ENCODE measurements at regions not wholly inside any gene's neighbourhood (a gene's known extent, or its start where the extent isn't known, plus 50 kb on each side); places are given as distances from the start of the nearest gene placed in this dataset.

- no peak for DNase-seq (ENCODE audit: low read depth)
- H3K36me3 ChIP-seq (ENCODE audit: control insufficient read depth, insufficient read depth, low read length), result no peaks in the 10 kb centered on the region
- no peaks in the 10 kb centered on the region for H3K27me3 ChIP-seq (ENCODE audit: control insufficient read depth, insufficient read depth, low read length)
- TF ChIP-seq, protein P1, sequence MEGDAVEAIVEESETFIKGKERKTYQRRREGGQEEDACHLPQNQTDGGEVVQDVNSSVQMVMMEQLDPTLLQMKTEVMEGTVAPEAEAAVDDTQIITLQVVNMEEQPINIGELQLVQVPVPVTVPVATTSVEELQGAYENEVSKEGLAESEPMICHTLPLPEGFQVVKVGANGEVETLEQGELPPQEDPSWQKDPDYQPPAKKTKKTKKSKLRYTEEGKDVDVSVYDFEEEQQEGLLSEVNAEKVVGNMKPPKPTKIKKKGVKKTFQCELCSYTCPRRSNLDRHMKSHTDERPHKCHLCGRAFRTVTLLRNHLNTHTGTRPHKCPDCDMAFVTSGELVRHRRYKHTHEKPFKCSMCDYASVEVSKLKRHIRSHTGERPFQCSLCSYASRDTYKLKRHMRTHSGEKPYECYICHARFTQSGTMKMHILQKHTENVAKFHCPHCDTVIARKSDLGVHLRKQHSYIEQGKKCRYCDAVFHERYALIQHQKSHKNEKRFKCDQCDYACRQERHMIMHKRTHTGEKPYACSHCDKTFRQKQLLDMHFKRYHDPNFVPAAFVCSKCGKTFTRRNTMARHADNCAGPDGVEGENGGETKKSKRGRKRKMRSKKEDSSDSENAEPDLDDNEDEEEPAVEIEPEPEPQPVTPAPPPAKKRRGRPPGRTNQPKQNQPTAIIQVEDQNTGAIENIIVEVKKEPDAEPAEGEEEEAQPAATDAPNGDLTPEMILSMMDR (IDR thresholded peaks at IDR 0.05; ENCODE audit: insufficient read depth, low read length, severe bottlenecking), result no peak
- no peak overlapping the region for H3K4me3 ChIP-seq (ENCODE audit: low read depth, low read length)
- FAIRE-seq, result peak; percentile 62
Measured at GRCh38 chrX:40827331-40827730, 92.0 kb upstream of the MED14 start.

- DNase-seq (ENCODE audit: low read depth) (no peak), FAIRE-seq (no peak)
- Histone ChIP-seq H3K27me3 (ENCODE audit: control insufficient read depth, insufficient read depth, low read length) (no peaks in the 10 kb centered on the region), H3K36me3 (ENCODE audit: control insufficient read depth, insufficient read depth, low read length) (no peaks in the 10 kb centered on the region), H3K4me3 (ENCODE audit: low read depth, low read length) (no peak overlapping the region)
- TF ChIP-seq, protein P1 (IDR thresholded peaks at IDR 0.05; ENCODE audit: insufficient read depth, low read length, severe bottlenecking), result no peak
Measured at GRCh38 chrX:40831750-40832149, 96.4 kb upstream of the MED14 start.

- Histone ChIP-seq H3K4me3 (ENCODE audit: low read depth, low read length) (no peak overlapping the region), H3K27me3 (ENCODE audit: control insufficient read depth, insufficient read depth, low read length) (no peaks in the 10 kb centered on the region), H3K36me3 (ENCODE audit: control insufficient read depth, insufficient read depth, low read length) (no peaks in the 10 kb centered on the region)
- no peak for DNase-seq (ENCODE audit: low read depth)
- no peak for FAIRE-seq
- TF ChIP-seq, protein P1 (IDR thresholded peaks at IDR 0.05; ENCODE audit: insufficient read depth, low read length, severe bottlenecking), result no peak
Measured at GRCh38 chrX:40832723-40833122, 97.4 kb upstream of the MED14 start.

- no peak for DNase-seq (ENCODE audit: low read depth)
- FAIRE-seq, result no peak
- no peaks in the 10 kb centered on the region for H3K27me3 ChIP-seq (ENCODE audit: control insufficient read depth, insufficient read depth, low read length)
- no peaks in the 10 kb centered on the region for H3K36me3 ChIP-seq (ENCODE audit: control insufficient read depth, insufficient read depth, low read length)
- H3K4me3 ChIP-seq (ENCODE audit: low read depth, low read length), result no peak overlapping the region
- TF ChIP-seq, protein P1 (IDR thresholded peaks at IDR 0.05; ENCODE audit: insufficient read depth, low read length, severe bottlenecking), result no peak
Measured at GRCh38 chrX:40834225-40834624, 98.9 kb upstream of the MED14 start.

GRCh38 chrX:40835526-40835925, 100.2 kb upstream of the MED14 start:
- DNase-seq (ENCODE audit: low read depth), result no peak
- H3K27me3 ChIP-seq (ENCODE audit: control insufficient read depth, insufficient read depth, low read length), result no peaks in the 10 kb centered on the region
- no peak overlapping the region for H3K4me3 ChIP-seq (ENCODE audit: low read depth, low read length)
- TF ChIP-seq, protein P1 (IDR thresholded peaks at IDR 0.05; ENCODE audit: insufficient read depth, low read length, severe bottlenecking), result no peak
- no peaks in the 10 kb centered on the region for H3K36me3 ChIP-seq (ENCODE audit: control insufficient read depth, insufficient read depth, low read length)
- no peak for FAIRE-seq

DNA sequence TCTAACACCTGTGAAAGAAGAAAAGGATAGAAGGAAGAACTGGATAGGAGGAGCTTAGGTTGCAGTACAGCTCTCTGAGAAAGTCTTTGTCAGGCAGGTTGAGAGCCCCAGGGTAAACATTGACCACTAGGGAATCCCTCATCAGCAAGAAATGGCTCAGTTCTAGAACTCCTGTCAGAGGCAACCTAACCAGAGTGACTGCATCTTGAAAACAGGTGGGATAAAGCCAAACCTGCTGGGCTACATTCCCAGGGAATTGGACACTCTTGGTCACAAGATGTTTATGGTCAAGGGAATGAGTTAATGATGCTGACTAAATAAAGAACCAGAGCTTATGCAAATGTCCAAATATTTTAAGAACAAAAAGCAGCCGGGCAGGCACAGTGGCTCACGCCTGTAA, 108.3 kb upstream of the MED14 start:
- TF ChIP-seq, protein P1 (IDR thresholded peaks at IDR 0.05; ENCODE audit: insufficient read depth, low read length, severe bottlenecking), result no peak
- no peak overlapping the region for H3K4me3 ChIP-seq (ENCODE audit: low read depth, low read length)
- DNase-seq (ENCODE audit: low read depth), result peak; percentile 36
- H3K36me3 ChIP-seq (ENCODE audit: control insufficient read depth, insufficient read depth, low read length), result no peaks in the 10 kb centered on the region
- no peaks in the 10 kb centered on the region for H3K27me3 ChIP-seq (ENCODE audit: control insufficient read depth, insufficient read depth, low read length)
- FAIRE-seq, result peak; percentile 23
